GM12875 (cell line): ENCODE measurements at regions not wholly inside any gene's neighbourhood (a gene's known extent, or its start where the extent isn't known, plus 50 kb on each side); places are given as distances from the start of the nearest gene placed in this dataset.
"Not testable (repeated sequence)": the region's sequence is repeated elsewhere in the genome, so short reads cannot be mapped to it uniquely, and the experiment has no call there.

Source experiments
- H3K4me3 ChIP-seq: one replicate; pipeline ENCODE4 v1.5.1; 2011; ENCODE audit warnings: low read depth, low read length, control low read depth
- TF ChIP-seq, protein P1 (sequence below): IDR thresholded peaks from 2 replicates; pipeline ENCODE4 v1.5.1; 2011; ENCODE audit warnings: low read depth, mild to moderate bottlenecking, control low read depth, inconsistent platforms, low read length, moderate library complexity, borderline replicate concordance; ENCODE audit not compliant: insufficient read depth

- TF ChIP-seq, protein P1, sequence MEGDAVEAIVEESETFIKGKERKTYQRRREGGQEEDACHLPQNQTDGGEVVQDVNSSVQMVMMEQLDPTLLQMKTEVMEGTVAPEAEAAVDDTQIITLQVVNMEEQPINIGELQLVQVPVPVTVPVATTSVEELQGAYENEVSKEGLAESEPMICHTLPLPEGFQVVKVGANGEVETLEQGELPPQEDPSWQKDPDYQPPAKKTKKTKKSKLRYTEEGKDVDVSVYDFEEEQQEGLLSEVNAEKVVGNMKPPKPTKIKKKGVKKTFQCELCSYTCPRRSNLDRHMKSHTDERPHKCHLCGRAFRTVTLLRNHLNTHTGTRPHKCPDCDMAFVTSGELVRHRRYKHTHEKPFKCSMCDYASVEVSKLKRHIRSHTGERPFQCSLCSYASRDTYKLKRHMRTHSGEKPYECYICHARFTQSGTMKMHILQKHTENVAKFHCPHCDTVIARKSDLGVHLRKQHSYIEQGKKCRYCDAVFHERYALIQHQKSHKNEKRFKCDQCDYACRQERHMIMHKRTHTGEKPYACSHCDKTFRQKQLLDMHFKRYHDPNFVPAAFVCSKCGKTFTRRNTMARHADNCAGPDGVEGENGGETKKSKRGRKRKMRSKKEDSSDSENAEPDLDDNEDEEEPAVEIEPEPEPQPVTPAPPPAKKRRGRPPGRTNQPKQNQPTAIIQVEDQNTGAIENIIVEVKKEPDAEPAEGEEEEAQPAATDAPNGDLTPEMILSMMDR: no peak
- no peak overlapping the region for H3K4me3 ChIP-seq
These were observed 83.7 kb upstream of the KDM7A start for GRCh38 chr7:140260352-140261104.

DNA sequence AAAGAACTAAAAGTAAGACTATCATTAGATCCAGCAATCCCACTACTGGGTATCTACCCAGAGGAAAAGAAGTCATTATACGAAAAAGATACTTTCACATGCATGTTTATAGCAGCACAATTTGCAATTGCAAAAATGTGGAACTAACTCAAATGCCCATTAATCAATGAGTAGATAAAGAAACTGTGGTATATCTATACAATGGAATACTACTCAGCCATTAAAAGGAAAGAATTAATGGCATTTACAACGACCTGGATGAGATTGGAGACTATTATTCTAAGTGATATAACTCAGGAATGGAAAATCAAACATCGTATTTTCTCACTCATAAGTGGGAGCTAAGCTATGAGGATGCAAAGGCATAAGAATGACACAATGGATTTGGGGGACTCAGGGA, 80.5 kb upstream of the KDM7A start:
- not testable (repeated sequence) for H3K4me3 ChIP-seq

GRCh38 chr7:140254976-140255375, 78.2 kb upstream of the KDM7A start:
- H3K4me3 ChIP-seq: not testable (repeated sequence)

DNA sequence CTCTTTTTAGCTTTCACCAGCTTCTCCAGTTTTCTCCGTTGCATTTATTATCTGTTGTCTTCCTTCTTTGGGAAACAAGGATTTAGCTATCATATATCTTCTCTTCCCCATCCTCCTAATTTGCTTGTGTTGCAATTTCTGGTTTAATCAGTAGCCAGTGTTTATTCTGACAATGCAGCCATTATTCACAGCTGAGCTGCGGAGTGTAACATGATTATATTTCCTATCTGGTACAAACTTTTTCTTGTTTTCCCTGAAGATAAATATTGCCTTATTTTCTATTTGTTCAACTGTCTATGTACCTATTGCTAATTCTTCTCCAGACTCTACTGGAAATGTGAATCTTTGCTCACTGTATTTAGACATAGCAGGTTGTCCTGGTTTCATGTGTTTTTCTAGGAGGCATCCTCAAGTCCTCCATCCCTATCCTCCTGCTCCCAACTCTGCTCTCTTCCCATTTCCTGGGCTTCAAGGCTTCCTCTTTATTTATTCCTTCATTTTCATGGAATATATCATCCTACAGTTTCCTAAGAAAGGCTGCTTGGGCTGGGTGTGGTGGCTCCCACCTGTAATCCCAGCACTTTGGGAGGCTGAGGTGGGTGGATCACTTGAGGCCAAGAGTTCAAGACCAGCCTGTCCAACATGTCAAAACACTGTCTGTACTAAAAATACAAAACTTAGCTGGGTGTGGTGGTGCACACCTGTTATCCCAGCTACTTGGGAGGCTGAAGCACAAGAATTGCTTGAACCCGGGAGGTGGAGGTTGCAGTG, 72.4 kb upstream of the KDM7A start:
- H3K4me3 ChIP-seq: no peak overlapping the region
- TF ChIP-seq, protein P1: no peak

- TF ChIP-seq, protein P1: no peak
- no peak overlapping the region for H3K4me3 ChIP-seq
These were observed 70.8 kb upstream of the KDM7A start for GRCh38 chr7:140247559-140247958.

GRCh38 chr7:140245611-140246105, 68.9 kb upstream of the KDM7A start:
- TF ChIP-seq, protein P1: no peak
- no peak overlapping the region for H3K4me3 ChIP-seq

DNA sequence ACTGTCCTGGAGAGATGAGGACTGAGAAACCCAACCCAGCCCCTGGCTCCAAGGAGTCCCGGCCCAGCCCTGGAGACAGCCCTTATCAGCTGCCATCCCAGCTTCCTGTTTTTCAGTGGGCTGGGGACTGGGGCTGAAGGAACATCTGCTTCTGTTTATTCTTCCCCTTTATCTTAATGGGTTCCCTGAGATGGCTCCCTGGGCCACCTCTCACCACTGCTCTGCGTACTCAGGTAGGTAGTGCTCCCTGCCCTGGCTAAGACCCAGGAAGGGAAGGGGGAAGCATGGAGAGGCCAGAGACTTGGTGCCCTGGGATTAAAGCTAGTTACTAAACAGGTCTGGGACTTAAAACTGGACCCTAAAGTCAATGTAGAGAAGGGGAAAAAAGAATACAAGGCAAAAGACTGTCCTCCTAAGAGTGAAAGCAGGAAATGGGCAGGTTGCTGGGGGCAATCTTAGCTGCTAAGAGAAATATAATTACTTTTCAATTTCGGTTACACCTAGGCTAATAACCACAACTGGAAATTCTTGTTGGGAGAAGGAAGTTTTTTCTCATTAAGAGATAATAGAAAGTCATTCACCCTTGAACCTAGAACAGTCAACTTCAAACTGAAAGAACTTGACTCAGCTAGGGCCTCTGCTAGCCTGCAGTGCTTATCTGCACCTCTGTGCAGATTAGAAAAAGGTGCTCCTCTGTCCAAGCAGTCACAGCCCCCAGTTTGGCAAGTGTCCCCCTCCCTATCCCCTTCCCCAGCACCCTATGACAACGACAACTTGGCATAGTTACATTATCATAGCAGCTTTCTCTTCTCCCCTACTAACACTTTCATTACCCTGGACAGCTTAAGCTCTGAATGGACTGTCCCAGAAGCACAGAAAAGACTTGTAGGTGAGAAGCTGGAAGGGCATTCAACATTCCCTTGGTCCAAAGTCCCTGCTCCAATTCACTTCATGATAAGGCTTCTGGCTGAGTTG, 65.6 kb upstream of the KDM7A start:
- TF ChIP-seq, protein P1: no peak
- no peak overlapping the region for H3K4me3 ChIP-seq
